ENCODE measurements at regions not wholly inside any gene's neighbourhood (a gene's known extent, or its start where the extent isn't known, plus 50 kb on each side); places are given as distances from the start of the nearest gene placed in this dataset.

DNA sequence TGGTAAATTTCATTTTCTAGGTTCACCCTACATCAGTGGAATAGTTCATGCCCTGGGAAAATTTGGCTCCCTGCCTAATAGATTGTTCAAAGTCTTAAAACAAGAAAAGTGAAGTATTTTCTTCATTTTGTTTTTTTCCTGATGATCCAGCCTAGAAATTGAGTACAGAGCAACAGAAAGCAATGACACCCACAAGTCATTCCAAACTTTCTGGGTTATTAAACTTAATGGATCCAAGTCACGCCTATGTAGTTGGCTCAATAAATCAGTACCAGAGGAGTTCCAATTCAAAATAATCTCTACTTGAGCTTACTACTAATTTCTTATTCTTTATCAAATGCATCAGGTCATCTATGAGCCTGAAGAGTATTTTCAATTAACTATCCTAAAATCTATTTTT lies 937.6 kb upstream of the SLIT2 start:
- Histone ChIP-seq H3K4me3 (no peak overlapping the region), H3K36me3 (no peaks in the 10 kb centered on the region), H3K27me3 (replicated peaks in 1 of 7) (no peaks in the 10 kb centered on the region), H3K4me1 (peaks cover 0 to 5% (median 2%) of the 10 kb centered on the region in 6 donors), H3K27ac (no peak overlapping the region), H3K9me3 (peaks cover 0 to 10% (median 0%) of the 10 kb centered on the region in 8 donors)
- TF ChIP-seq, protein P1, sequence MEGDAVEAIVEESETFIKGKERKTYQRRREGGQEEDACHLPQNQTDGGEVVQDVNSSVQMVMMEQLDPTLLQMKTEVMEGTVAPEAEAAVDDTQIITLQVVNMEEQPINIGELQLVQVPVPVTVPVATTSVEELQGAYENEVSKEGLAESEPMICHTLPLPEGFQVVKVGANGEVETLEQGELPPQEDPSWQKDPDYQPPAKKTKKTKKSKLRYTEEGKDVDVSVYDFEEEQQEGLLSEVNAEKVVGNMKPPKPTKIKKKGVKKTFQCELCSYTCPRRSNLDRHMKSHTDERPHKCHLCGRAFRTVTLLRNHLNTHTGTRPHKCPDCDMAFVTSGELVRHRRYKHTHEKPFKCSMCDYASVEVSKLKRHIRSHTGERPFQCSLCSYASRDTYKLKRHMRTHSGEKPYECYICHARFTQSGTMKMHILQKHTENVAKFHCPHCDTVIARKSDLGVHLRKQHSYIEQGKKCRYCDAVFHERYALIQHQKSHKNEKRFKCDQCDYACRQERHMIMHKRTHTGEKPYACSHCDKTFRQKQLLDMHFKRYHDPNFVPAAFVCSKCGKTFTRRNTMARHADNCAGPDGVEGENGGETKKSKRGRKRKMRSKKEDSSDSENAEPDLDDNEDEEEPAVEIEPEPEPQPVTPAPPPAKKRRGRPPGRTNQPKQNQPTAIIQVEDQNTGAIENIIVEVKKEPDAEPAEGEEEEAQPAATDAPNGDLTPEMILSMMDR (IDR thresholded peaks at IDR 0.05 in 8 of 11, conservative IDR thresholded peaks at IDR 0.05 in 3 of 11), result no peak
- no peak for DNase-seq
- intact Hi-C loops (cut with DNase I; ENCODE audit: low total_unique reads), result no loop called here
- WGBS, 5 donors, result 73 to 89% (median 76%) methylated on average over 1 of the region's 1 CpG

DNA sequence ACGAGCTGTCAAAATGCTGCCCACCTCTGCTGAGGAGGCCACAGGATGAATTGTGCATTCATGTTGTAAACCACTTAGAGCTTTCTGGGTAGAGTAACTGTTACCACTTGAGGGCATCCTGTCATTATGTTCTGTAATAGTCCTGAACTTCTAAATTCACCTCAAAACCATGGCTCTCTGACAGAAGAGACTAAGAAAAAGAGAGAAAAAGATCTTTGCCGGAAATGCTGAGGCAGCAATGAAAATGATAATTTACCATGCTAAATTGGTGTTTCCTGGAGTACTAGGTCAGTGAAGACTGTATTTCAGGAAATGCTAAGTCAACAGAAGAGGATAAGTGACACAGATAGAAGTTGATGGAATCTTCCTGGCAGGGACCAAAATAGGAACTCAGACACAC lies 942.3 kb upstream of the SLIT2 start:
- Histone ChIP-seq H3K4me3 (no peak overlapping the region), H3K27me3 (replicated peaks in 1 of 7) (no peaks in the 10 kb centered on the region), H3K36me3 (no peaks in the 10 kb centered on the region), H3K27ac (no peak overlapping the region), H3K4me1 (peaks cover 0 to 5% (median 2%) of the 10 kb centered on the region in 6 donors), H3K9me3 (peaks cover 0 to 10% (median 2%) of the 10 kb centered on the region in 8 donors)
- 30 to 50% (median 41%) methylated on average over 2 of the region's 2 CpGs for WGBS, 5 donors
- TF ChIP-seq POLR2A (IDR thresholded peaks at IDR 0.05), result no peak
- TF ChIP-seq, protein P1 (IDR thresholded peaks at IDR 0.05 in 8 of 11, conservative IDR thresholded peaks at IDR 0.05 in 3 of 11), result peak in 4 of 11 experiments; percentile 6 to 19 (median 16)
- no peak for TF ChIP-seq POLR2AphosphoS5 (IDR thresholded peaks at IDR 0.05)
- no peak for DNase-seq
- intact Hi-C loops (cut with DNase I; ENCODE audit: low total_unique reads), result no loop called here

DNA sequence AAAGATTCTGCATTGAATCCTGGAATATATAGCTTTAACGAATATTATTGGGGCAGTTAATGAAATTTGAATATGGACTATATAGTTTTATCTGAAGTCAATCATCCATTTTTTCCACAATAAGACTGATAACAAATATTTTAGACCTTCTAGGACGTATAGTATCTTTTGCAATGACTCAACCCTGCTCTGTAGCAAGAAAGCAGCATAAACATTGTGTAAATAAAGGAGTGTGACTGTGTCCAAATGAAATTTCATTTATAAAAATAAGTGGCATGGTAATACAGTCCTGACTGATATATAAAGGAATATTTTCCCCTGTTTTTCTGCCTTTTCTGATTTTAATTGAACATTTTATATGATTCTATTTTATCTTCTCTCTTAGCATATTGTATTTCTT lies 947.7 kb upstream of the SLIT2 start:
- Histone ChIP-seq H3K27ac (no peak overlapping the region), H3K4me3 (no peak overlapping the region), H3K36me3 (no peaks in the 10 kb centered on the region), H3K9me3 (peaks cover 0 to 6% (median 0%) of the 10 kb centered on the region in 8 donors), H3K4me1 (no peaks in the 10 kb centered on the region), H3K27me3 (replicated peaks in 1 of 7) (no peaks in the 10 kb centered on the region)
- intact Hi-C loops (cut with DNase I; ENCODE audit: low total_unique reads), result no loop called here
- WGBS, 5 donors, result 56 to 76% (median 61%) methylated on average over 2 of the region's 2 CpGs
- no peak for TF ChIP-seq POLR2AphosphoS5 (IDR thresholded peaks at IDR 0.05)
- TF ChIP-seq, protein P1 (IDR thresholded peaks at IDR 0.05 in 8 of 11, conservative IDR thresholded peaks at IDR 0.05 in 3 of 11), result no peak
- no peak for TF ChIP-seq POLR2A (IDR thresholded peaks at IDR 0.05)
- DNase-seq, result no peak

DNA sequence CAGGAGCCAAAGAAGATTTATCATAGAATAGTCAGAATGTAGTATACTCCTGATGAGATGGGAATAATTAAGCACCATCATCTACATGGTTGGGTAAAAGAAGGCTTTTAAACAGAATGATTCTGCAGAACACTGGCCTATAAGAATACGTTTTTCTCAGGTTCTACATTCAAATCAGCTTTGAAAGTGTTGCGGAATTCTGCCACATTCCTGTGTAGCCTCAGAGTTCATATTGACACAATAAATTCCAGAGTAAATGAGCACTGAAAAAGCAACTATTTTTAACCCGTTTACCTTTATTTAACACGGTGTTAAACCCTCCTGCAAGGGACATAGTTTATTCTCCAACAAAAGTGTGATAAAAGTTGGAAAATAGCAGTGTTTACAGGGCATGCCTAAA lies 950.2 kb upstream of the SLIT2 start:
- no peaks in the 10 kb centered on the region for H3K4me1 ChIP-seq
- H3K9me3 ChIP-seq, result peaks cover 0 to 9% (median 0%) of the 10 kb centered on the region in 8 donors
- TF ChIP-seq POLR2AphosphoS5 (IDR thresholded peaks at IDR 0.05), result no peak
- TF ChIP-seq POLR2A (IDR thresholded peaks at IDR 0.05), result no peak
- TF ChIP-seq, protein P1 (IDR thresholded peaks at IDR 0.05 in 8 of 11, conservative IDR thresholded peaks at IDR 0.05 in 3 of 11), result no peak
- H3K27ac ChIP-seq, result no peak overlapping the region
- no peaks in the 10 kb centered on the region for H3K27me3 ChIP-seq (replicated peaks in 1 of 7)
- H3K4me3 ChIP-seq, result no peak overlapping the region
- H3K36me3 ChIP-seq, result no peaks in the 10 kb centered on the region
- no peak for DNase-seq
- intact Hi-C loops (cut with DNase I; ENCODE audit: low total_unique reads), result no loop called here
- 73 to 82% (median 76%) methylated on average over 4 of the region's 4 CpGs for WGBS, 5 donors
